HUES6 (cell line): ENCODE measurements at regions not wholly inside any gene's neighbourhood (a gene's known extent, or its start where the extent isn't known, plus 50 kb on each side); places are given as distances from the start of the nearest gene placed in this dataset.
"Not testable (repeated sequence)": the region's sequence is repeated elsewhere in the genome, so short reads cannot be mapped to it uniquely, and the experiment has no call there.

Experiments
- H3K27ac ChIP-seq: 2 replicates; pipeline ENCODE4 v1.7.0; 2013; ENCODE audit warnings: low read depth, mild to moderate bottlenecking, low read length, inconsistent platforms
- H3K27me3 ChIP-seq: 2 replicates; pipeline ENCODE4 v1.6.1; 2013; ENCODE audit warnings: low read length; ENCODE audit not compliant: control insufficient read depth, insufficient read depth
- H3K36me3 ChIP-seq: 2 replicates; pipeline ENCODE4 v1.6.1; 2013; ENCODE audit warnings: low read length; ENCODE audit not compliant: control insufficient read depth, insufficient read depth
- H3K4me1 ChIP-seq: 2 replicates; pipeline ENCODE4 v1.6.1; 2013; ENCODE audit warnings: low read length; ENCODE audit not compliant: control insufficient read depth, insufficient read depth
- H3K4me3 ChIP-seq: 2 replicates; pipeline ENCODE4 v1.5.1; 2013; ENCODE audit warnings: low read depth, low read length
- H3K9ac ChIP-seq: one replicate; pipeline ENCODE4 v1.6.1; 2013; ENCODE audit warnings: mild to moderate bottlenecking, low read length
- H3K9me3 ChIP-seq: 2 replicates; pipeline ENCODE4 v1.6.1; 2013; ENCODE audit warnings: low read depth, low read length; ENCODE audit not compliant: control insufficient read depth, insufficient read depth

GRCh38 chr16:29114574-29114973, 129.7 kb downstream of the LAT start:
- Histone ChIP-seq H3K4me1 (peaks cover 8% of the 10 kb centered on the region), H3K27me3 (peaks cover 5% of the 10 kb centered on the region; the same call in 1 of the 2 replicates), H3K9ac (no peak overlapping the region), H3K4me3 (no peak overlapping the region), H3K9me3 (no peaks in the 10 kb centered on the region), H3K36me3 (no peaks in the 10 kb centered on the region), H3K27ac (no peak overlapping the region)

- H3K27me3 ChIP-seq, H3K36me3 ChIP-seq, H3K4me1 ChIP-seq, H3K4me3 ChIP-seq, H3K9ac ChIP-seq, H3K9me3 ChIP-seq, H3K27ac ChIP-seq: not testable (repeated sequence)
Measured at GRCh38 chr16:29113446-29113845, 128.6 kb downstream of the LAT start.

GRCh38 chr16:29112755-29113347, 128.0 kb downstream of the LAT start:
- H3K9me3 ChIP-seq = no peaks in the 10 kb centered on the region
- peaks cover 8% of the 10 kb centered on the region for H3K4me1 ChIP-seq
- no peaks in the 10 kb centered on the region for H3K36me3 ChIP-seq
- no peak overlapping the region for H3K4me3 ChIP-seq
- H3K27ac ChIP-seq = no peak overlapping the region
- peaks cover 6% of the 10 kb centered on the region; the same call in 1 of the 2 replicates for H3K27me3 ChIP-seq
- H3K9ac ChIP-seq = no peak overlapping the region

GRCh38 chr16:29111901-29112680, 127.2 kb downstream of the LAT start:
- H3K9ac ChIP-seq, H3K36me3 ChIP-seq, H3K9me3 ChIP-seq, H3K27ac ChIP-seq, H3K4me3 ChIP-seq, H3K4me1 ChIP-seq: not testable (repeated sequence)
- peaks cover 13% of the 10 kb centered on the region; the same call in 1 of the 2 replicates for H3K27me3 ChIP-seq

GRCh38 chr16:29111421-29111820, 126.6 kb downstream of the LAT start:
- Histone ChIP-seq H3K27ac (no peak overlapping the region), H3K9me3 (no peaks in the 10 kb centered on the region), H3K4me3 (no peak overlapping the region), H3K27me3 (peaks cover 20% of the 10 kb centered on the region), H3K4me1 (peaks cover 8% of the 10 kb centered on the region), H3K9ac (no peak overlapping the region), H3K36me3 (no peaks in the 10 kb centered on the region)

- H3K36me3 ChIP-seq, H3K9me3 ChIP-seq, H3K4me3 ChIP-seq, H3K9ac ChIP-seq, H3K27ac ChIP-seq, H3K4me1 ChIP-seq: not testable (repeated sequence)
- peaks cover 16% of the 10 kb centered on the region for H3K27me3 ChIP-seq
Measured at GRCh38 chr16:29108625-29109169, 123.8 kb downstream of the LAT start.

GRCh38 chr16:29107299-29107698, 122.4 kb downstream of the LAT start:
- Histone ChIP-seq H3K36me3 (no peaks in the 10 kb centered on the region), H3K27ac (no peak overlapping the region), H3K9ac (peak overlapping the region; percentile 43), H3K9me3 (no peaks in the 10 kb centered on the region), H3K27me3 (peaks cover 16% of the 10 kb centered on the region), H3K4me3 (peak overlapping the region; percentile 83), H3K4me1 (no peaks in the 10 kb centered on the region)

- not testable (repeated sequence) for H3K36me3 ChIP-seq, H3K9me3 ChIP-seq
- peak overlapping the region; percentile 83 for H3K4me3 ChIP-seq
Measured at GRCh38 chr16:29106259-29106908, 121.5 kb downstream of the LAT start.

GRCh38 chr16:29104600-29104999, 119.7 kb downstream of the LAT start:
- H3K4me3 ChIP-seq, H3K4me1 ChIP-seq, H3K36me3 ChIP-seq, H3K27ac ChIP-seq, H3K9ac ChIP-seq, H3K9me3 ChIP-seq: not testable (repeated sequence)
- H3K27me3 ChIP-seq = peaks cover 16% of the 10 kb centered on the region

More at GRCh38 chr16:29106259-29106908, 121.5 kb downstream of the LAT start:
- H3K9ac ChIP-seq, H3K4me1 ChIP-seq, H3K27ac ChIP-seq: not testable (repeated sequence)
- H3K27me3 ChIP-seq = peaks cover 16% of the 10 kb centered on the region

- H3K9ac ChIP-seq, H3K27me3 ChIP-seq, H3K4me1 ChIP-seq, H3K9me3 ChIP-seq, H3K27ac ChIP-seq, H3K4me3 ChIP-seq, H3K36me3 ChIP-seq: not testable (repeated sequence)
Measured at GRCh38 chr16:29097965-29098364, 113.1 kb downstream of the LAT start.
